GM23338 (cell line): ENCODE measurements at regions not wholly inside any gene's neighbourhood (a gene's known extent, or its start where the extent isn't known, plus 50 kb on each side); places are given as distances from the start of the nearest gene placed in this dataset.

Experiments
- CREB1 ChIP-seq: fragments of 250-450 bp; sonication (Bioruptor Pico); IDR thresholded peaks from 2 replicates; pipeline ENCODE4 v1.5.0; 2020; ENCODE audit warnings: low read depth, mild to moderate bottlenecking, moderate library complexity
- EZH2 ChIP-seq: fragments of 200-600 bp; sonication (generic); IDR thresholded peaks from one replicate; pipeline ENCODE4 v1.8.0; 2017; ENCODE audit warnings: antibody characterized with exemption, mild to moderate bottlenecking, low read depth; ENCODE audit not compliant: unreplicated experiment
- POLR2AphosphoS5 ChIP-seq: IDR thresholded peaks from 2 replicates; pipeline ENCODE4 v1.6.1; 2016; ENCODE audit warnings: antibody characterized with exemption, low read depth
- TF ChIP-seq, protein P1 (sequence below), 2 experiments: fragments of 200-600 bp in 1 of 2; sonication (generic) in 1 of 2; conservative IDR thresholded peaks; 2 replicates each; pipeline versions ENCODE4 v1.5.1 to v1.6.1; 2016 to 2017; ENCODE audit warnings: antibody characterized with exemption in 2 of 2, low read depth in 2 of 2, mild to moderate bottlenecking in 2 of 2, moderate library complexity in 1 of 2

- TF ChIP-seq, protein P1, sequence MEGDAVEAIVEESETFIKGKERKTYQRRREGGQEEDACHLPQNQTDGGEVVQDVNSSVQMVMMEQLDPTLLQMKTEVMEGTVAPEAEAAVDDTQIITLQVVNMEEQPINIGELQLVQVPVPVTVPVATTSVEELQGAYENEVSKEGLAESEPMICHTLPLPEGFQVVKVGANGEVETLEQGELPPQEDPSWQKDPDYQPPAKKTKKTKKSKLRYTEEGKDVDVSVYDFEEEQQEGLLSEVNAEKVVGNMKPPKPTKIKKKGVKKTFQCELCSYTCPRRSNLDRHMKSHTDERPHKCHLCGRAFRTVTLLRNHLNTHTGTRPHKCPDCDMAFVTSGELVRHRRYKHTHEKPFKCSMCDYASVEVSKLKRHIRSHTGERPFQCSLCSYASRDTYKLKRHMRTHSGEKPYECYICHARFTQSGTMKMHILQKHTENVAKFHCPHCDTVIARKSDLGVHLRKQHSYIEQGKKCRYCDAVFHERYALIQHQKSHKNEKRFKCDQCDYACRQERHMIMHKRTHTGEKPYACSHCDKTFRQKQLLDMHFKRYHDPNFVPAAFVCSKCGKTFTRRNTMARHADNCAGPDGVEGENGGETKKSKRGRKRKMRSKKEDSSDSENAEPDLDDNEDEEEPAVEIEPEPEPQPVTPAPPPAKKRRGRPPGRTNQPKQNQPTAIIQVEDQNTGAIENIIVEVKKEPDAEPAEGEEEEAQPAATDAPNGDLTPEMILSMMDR (conservative IDR thresholded peaks at IDR 0.05; ENCODE audit: low read depth in 2 of 2): peak; percentile 10 to 39; a peak in 2 of 4 replicates
- TF ChIP-seq CREB1 (CRISPR knock-in tag) (no peak), EZH2 (no peak), POLR2AphosphoS5 (no peak)
Measured at GRCh38 chr2:21395366-21395765, 271.6 kb downstream of the TDRD15 start.
